Keratinocyte (primary cell): ENCODE measurements at regions not wholly inside any gene's neighbourhood (a gene's known extent, or its start where the extent isn't known, plus 50 kb on each side); places are given as distances from the start of the nearest gene placed in this dataset.

Experiments used
- DNase-seq: peaks from one replicate; pipeline ENCODE4 v3.0.0-alpha.2; 2011; ENCODE audit warnings: low read depth, missing footprints, low spot score
- FAIRE-seq: peaks from 2 replicates; lab custom pipeline; 2011; peaks lifted over from hg19 to GRCh38; lab: Jason Lieb, UNC
- H2AFZ ChIP-seq: 2 replicates; pipeline ENCODE4 v1.6.0; 2012; ENCODE audit warnings: low read length, control low read depth, inconsistent platforms; ENCODE audit not compliant: control insufficient read depth
- H3K27ac ChIP-seq: 2 replicates; pipeline ENCODE4 v1.5.1; 2011; ENCODE audit warnings: low read length; ENCODE audit not compliant: control insufficient read depth, insufficient read depth
- H3K27me3 ChIP-seq: 3 replicates; pipeline ENCODE4 v1.6.0; 2011; ENCODE audit warnings: low read length; ENCODE audit not compliant: control insufficient read depth, insufficient read depth; ENCODE audit errors: extremely low read depth
- H3K36me3 ChIP-seq, 2 experiments: 2 replicates in 1 of 2; 3 replicates in 1 of 2; pipeline ENCODE4 v1.5.1; 2011; ENCODE audit warnings: low read length in 2 of 2, mild to moderate bottlenecking in 1 of 2; ENCODE audit not compliant: control insufficient read depth in 2 of 2, insufficient read depth in 2 of 2; ENCODE audit errors: extremely low read depth in 1 of 2
- H3K4me1 ChIP-seq: 3 replicates; pipeline ENCODE4 v1.5.1; 2011; ENCODE audit warnings: low read length; ENCODE audit not compliant: control insufficient read depth, insufficient read depth; ENCODE audit errors: extremely low read depth
- H3K4me2 ChIP-seq: 3 replicates; pipeline ENCODE4 v1.6.0; 2011; ENCODE audit warnings: low read depth, low read length; ENCODE audit not compliant: control insufficient read depth, insufficient read depth; ENCODE audit errors: extremely low read depth
- H3K4me3 ChIP-seq, 3 experiments: fragments of 200-600 bp in 1 of 3; sonication (generic) in 1 of 3; 2 replicates in 2 of 3; 3 replicates in 1 of 3; pipeline ENCODE4 v1.5.1; 2011 to 2016; ENCODE audit warnings: low read length in 3 of 3, mild to moderate bottlenecking in 3 of 3, control low read depth in 2 of 3, inconsistent platforms in 1 of 3, low read depth in 1 of 3, mixed read lengths in 1 of 3, mixed run types in 1 of 3, moderate library complexity in 1 of 3; ENCODE audit not compliant: control insufficient read depth in 2 of 3, insufficient read depth in 2 of 3; ENCODE audit errors: extremely low read depth in 1 of 3
- H3K79me2 ChIP-seq: 2 replicates; pipeline ENCODE4 v1.6.0; 2012; ENCODE audit warnings: low read length; ENCODE audit not compliant: control insufficient read depth, insufficient read depth
- H3K9ac ChIP-seq: 3 replicates; pipeline ENCODE4 v1.6.0; 2011; ENCODE audit warnings: low read length; ENCODE audit not compliant: control insufficient read depth, insufficient read depth; ENCODE audit errors: extremely low read depth
- H3K9me1 ChIP-seq: 3 replicates; pipeline ENCODE4 v1.6.0; 2011; ENCODE audit warnings: low read length; ENCODE audit not compliant: control insufficient read depth, insufficient read depth; ENCODE audit errors: extremely low read depth
- H3K9me3 ChIP-seq: 2 replicates; pipeline ENCODE4 v1.5.1; 2012; ENCODE audit warnings: low read depth, low read length; ENCODE audit not compliant: control insufficient read depth
- H4K20me1 ChIP-seq: 3 replicates; pipeline ENCODE4 v1.6.0; 2011; ENCODE audit warnings: low read length; ENCODE audit not compliant: control insufficient read depth, insufficient read depth; ENCODE audit errors: extremely low read depth
- EZH2 ChIP-seq: IDR thresholded peaks from one replicate; pipeline ENCODE4 v1.6.1; 2012; ENCODE audit warnings: inconsistent platforms, mild to moderate bottlenecking, low read length, moderate library complexity
- dilution Hi-C: fragments of 300-500 bp; cut with MboI; formaldehyde crosslinking; loops from one replicate; pipeline ENCODE4 v1.7.0; 2020; ENCODE audit warnings: low sequenced_read_pairs; ENCODE audit not compliant: extremely low pct_ligation_motif_present
- TF ChIP-seq, protein P1 (sequence below), 3 experiments: IDR thresholded peaks in 1 of 3; conservative IDR thresholded peaks in 1 of 3; optimal IDR thresholded peaks in 1 of 3; 2 replicates in 2 of 3; 3 replicates in 1 of 3; pipeline versions ENCODE3 to v1.5.1; 2011; ENCODE audit warnings: low read length in 3 of 3, mild to moderate bottlenecking in 3 of 3, moderate library complexity in 2 of 3, control low read depth in 1 of 3, inconsistent platforms in 1 of 3; ENCODE audit not compliant: insufficient read depth in 2 of 3; ENCODE audit errors: extremely low read depth in 1 of 3

DNA sequence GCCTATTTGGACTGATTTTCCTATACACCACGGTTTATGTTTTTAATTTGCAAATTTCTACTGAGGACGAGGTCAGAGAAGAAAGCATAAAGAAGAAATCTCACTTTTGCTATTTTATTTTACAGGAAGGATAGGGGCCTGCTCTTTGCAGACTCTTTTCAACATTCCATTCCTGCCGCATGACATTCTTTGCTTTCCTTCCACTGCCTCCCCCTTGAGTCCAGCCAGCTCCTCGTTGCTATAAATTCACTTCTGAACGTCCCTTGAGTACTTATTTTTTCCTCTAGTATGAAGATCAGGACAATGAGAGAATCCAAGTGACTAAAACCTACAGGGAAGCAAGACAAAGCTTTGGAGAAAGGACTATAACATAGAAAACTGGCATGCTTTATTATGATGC is 53.4 kb upstream of the PTGFR start:
- DNase-seq, result no peak
- no peaks in the 10 kb centered on the region for H3K36me3 ChIP-seq
- H3K4me3 ChIP-seq, result no peak overlapping the region
- no peak overlapping the region for H3K9ac ChIP-seq
- H3K9me1 ChIP-seq, result no peaks in the 10 kb centered on the region
- no peaks in the 10 kb centered on the region for H3K79me2 ChIP-seq
- FAIRE-seq, result no peak
- no peak overlapping the region for H3K4me2 ChIP-seq
- TF ChIP-seq, protein P1, sequence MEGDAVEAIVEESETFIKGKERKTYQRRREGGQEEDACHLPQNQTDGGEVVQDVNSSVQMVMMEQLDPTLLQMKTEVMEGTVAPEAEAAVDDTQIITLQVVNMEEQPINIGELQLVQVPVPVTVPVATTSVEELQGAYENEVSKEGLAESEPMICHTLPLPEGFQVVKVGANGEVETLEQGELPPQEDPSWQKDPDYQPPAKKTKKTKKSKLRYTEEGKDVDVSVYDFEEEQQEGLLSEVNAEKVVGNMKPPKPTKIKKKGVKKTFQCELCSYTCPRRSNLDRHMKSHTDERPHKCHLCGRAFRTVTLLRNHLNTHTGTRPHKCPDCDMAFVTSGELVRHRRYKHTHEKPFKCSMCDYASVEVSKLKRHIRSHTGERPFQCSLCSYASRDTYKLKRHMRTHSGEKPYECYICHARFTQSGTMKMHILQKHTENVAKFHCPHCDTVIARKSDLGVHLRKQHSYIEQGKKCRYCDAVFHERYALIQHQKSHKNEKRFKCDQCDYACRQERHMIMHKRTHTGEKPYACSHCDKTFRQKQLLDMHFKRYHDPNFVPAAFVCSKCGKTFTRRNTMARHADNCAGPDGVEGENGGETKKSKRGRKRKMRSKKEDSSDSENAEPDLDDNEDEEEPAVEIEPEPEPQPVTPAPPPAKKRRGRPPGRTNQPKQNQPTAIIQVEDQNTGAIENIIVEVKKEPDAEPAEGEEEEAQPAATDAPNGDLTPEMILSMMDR (optimal IDR thresholded peaks at IDR 0.05 in 1 of 3, IDR thresholded peaks at IDR 0.05 in 1 of 3, conservative IDR thresholded peaks at IDR 0.05 in 1 of 3; ENCODE audit: extremely low read depth in 1 of 3, insufficient read depth in 2 of 3, low read length in 3 of 3), result no peak
- no peak for TF ChIP-seq EZH2
- dilution Hi-C loops, result no loop called here
- no peaks in the 10 kb centered on the region for H3K4me1 ChIP-seq
- no peak overlapping the region for H3K27ac ChIP-seq
- H2AFZ ChIP-seq, result no peak overlapping the region
- H4K20me1 ChIP-seq, result no peaks in the 10 kb centered on the region
- no peaks in the 10 kb centered on the region for H3K9me3 ChIP-seq
- no peaks in the 10 kb centered on the region for H3K27me3 ChIP-seq

DNA sequence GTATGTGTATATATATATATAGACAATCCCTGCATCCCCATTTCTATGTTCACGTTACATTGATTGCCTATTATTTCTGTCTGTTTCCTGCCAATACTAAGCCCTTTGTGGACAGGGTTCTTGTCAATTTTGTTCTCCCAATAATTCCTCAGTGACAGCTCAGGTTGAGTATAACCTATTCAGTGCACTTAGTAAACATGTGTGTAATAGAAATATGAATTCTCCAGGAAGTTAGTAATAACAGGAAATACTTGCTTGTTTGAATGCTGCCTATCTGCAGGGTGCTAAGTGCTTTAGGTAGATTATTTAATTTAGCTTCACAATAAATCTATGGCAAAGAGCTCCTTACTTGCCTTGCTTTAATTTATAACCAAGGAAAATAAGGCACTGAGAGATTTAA is 52.8 kb upstream of the PTGFR start:
- dilution Hi-C loops, result no loop called here
- H3K27me3 ChIP-seq, result no peaks in the 10 kb centered on the region
- H3K36me3 ChIP-seq, result no peaks in the 10 kb centered on the region
- FAIRE-seq (no peak), DNase-seq (no peak)
- H3K4me3 ChIP-seq, result no peak overlapping the region
- no peaks in the 10 kb centered on the region for H3K9me3 ChIP-seq
- H3K4me1 ChIP-seq, result no peaks in the 10 kb centered on the region
- no peak overlapping the region for H3K9ac ChIP-seq
- no peak overlapping the region for H2AFZ ChIP-seq
- H3K27ac ChIP-seq, result no peak overlapping the region
- H4K20me1 ChIP-seq, result no peaks in the 10 kb centered on the region
- H3K4me2 ChIP-seq, result no peak overlapping the region
- no peaks in the 10 kb centered on the region for H3K79me2 ChIP-seq
- no peak for TF ChIP-seq EZH2
- TF ChIP-seq, protein P1 (optimal IDR thresholded peaks at IDR 0.05 in 1 of 3, IDR thresholded peaks at IDR 0.05 in 1 of 3, conservative IDR thresholded peaks at IDR 0.05 in 1 of 3; ENCODE audit: extremely low read depth in 1 of 3, insufficient read depth in 2 of 3, low read length in 3 of 3), result no peak
- H3K9me1 ChIP-seq, result no peaks in the 10 kb centered on the region
